HepG2 (cell line): ENCODE measurements at regions not wholly inside any gene's neighbourhood (a gene's known extent, or its start where the extent isn't known, plus 50 kb on each side); places are given as distances from the start of the nearest gene placed in this dataset.

Source experiments
- ATAC-seq: fragments of 200-7000 bp; cut with Tn5 transposase; 3 replicates; pipeline ENCODE4 v1.9.1; 2020; ENCODE audit warnings: mild to moderate bottlenecking, moderate library complexity
- BruUV-seq: library from RNA; stranded (reverse); fragments of 400-500 nt; replicated peaks from 2 replicates; lab custom pipeline; 2021; lab: Mats Ljungman, UMichigan
- CTCF ChIA-PET: fragments of 300-600 bp; formaldehyde crosslinking; extraction: SDS; loops from one replicate; lab custom pipeline; 2021; ENCODE audit warnings: low total read pairs, inconsistent platforms, low intra/inter-chr PET ratio; lab: Yijun Ruan, JAX
- POLR2A ChIA-PET: fragments of 350-600 bp; sonication (Branson Sonifier 250); formaldehyde crosslinking; loops from one replicate; lab custom pipeline; 2020; ENCODE audit warnings: antibody characterized with exemption, inconsistent platforms; lab: Yijun Ruan, JAX
- DNase-seq: peaks from one replicate; pipeline ENCODE4 v3.0.0-alpha.2; 2015; ENCODE audit warnings: low spot score
- FAIRE-seq: peaks from 3 replicates; lab custom pipeline; 2011; peaks lifted over from hg19 to GRCh38; lab: Jason Lieb, UNC
- H2AFZ ChIP-seq: one replicate; pipeline ENCODE4 v1.6.1; 2011; ENCODE audit warnings: low read length, inconsistent platforms
- H3K27ac ChIP-seq: fragments of 300-600 bp; 3 replicates; pipeline ENCODE4 v1.8.0; 2011; ENCODE audit warnings: mixed run types, mild to moderate bottlenecking, mixed read lengths, low read length, inconsistent platforms; ENCODE audit not compliant: insufficient read depth; ENCODE audit errors: extremely low read length
- H3K27me3 ChIP-seq, 2 experiments: fragments of 200-600 bp in 1 of 2; 2 replicates in 1 of 2; 3 replicates in 1 of 2; pipeline versions ENCODE4 v1.6.0 to v1.8.0; 2011; ENCODE audit warnings: low read length in 2 of 2, mild to moderate bottlenecking in 2 of 2, moderate library complexity in 2 of 2, inconsistent platforms in 1 of 2; ENCODE audit not compliant: insufficient read depth in 2 of 2, control insufficient read depth in 1 of 2
- H3K36me3 ChIP-seq, 2 experiments: fragments of 200-600 bp in 1 of 2; replicated peaks in 1 of 2; 2 replicates in 1 of 2; 3 replicates in 1 of 2; pipeline versions ENCODE4 v1.5.1 to v1.8.0; 2011; ENCODE audit warnings: low read length in 2 of 2, inconsistent platforms in 1 of 2; ENCODE audit not compliant: insufficient read depth in 2 of 2, control insufficient read depth in 1 of 2
- H3K4me1 ChIP-seq: 2 replicates; pipeline ENCODE4 v1.5.1; 2012; ENCODE audit warnings: low read length, inconsistent platforms; ENCODE audit not compliant: insufficient read depth
- H3K4me2 ChIP-seq: 2 replicates; pipeline ENCODE4 v1.6.0; 2011; ENCODE audit warnings: low read depth, low read length, inconsistent platforms
- H3K4me3 ChIP-seq, 3 experiments: fragments of 200-600 bp in 1 of 3; sonication (generic), shearing (Covaris generic) in 1 of 3; replicated peaks in 1 of 3; 2 replicates each; pipeline ENCODE4 v1.5.1; 2011 to 2016; ENCODE audit warnings: low read length in 3 of 3, inconsistent platforms in 2 of 3, low read depth in 2 of 3, mild to moderate bottlenecking in 2 of 3, control low read depth in 1 of 3, mixed read lengths in 1 of 3; ENCODE audit not compliant: insufficient read depth in 1 of 3
- H3K79me2 ChIP-seq: one replicate; pipeline ENCODE4 v1.6.1; 2011; ENCODE audit warnings: low read length, inconsistent platforms; ENCODE audit not compliant: insufficient read depth
- H3K9ac ChIP-seq: 2 replicates; pipeline ENCODE4 v1.6.0; 2011; ENCODE audit warnings: mild to moderate bottlenecking, low read depth, low read length, inconsistent platforms; ENCODE audit not compliant: insufficient read depth
- H3K9me3 ChIP-seq: 2 replicates; pipeline ENCODE4 v1.5.1; 2012; ENCODE audit warnings: mild to moderate bottlenecking, low read length
- H4K20me1 ChIP-seq: 2 replicates; pipeline ENCODE4 v1.6.0; 2011; ENCODE audit warnings: inconsistent platforms, mild to moderate bottlenecking, low read length, moderate library complexity; ENCODE audit not compliant: insufficient read depth
- AHR ChIP-seq: IDR thresholded peaks from 2 replicates; pipeline ENCODE4 v1.6.1; 2018; ENCODE audit warnings: missing genetic modification reagents, missing compliant biosample characterization
- BHLHE40 ChIP-seq: IDR thresholded peaks from 2 replicates; pipeline ENCODE4 v1.6.1; 2011; ENCODE audit warnings: low read length, improper control_type of control experiment
- CENPBD1 ChIP-seq: sonication (generic); formaldehyde crosslinking; IDR thresholded peaks from 2 replicates; pipeline ENCODE4 v1.8.0; 2022; ENCODE audit warnings: missing genetic modification reagents, low read depth, mild to moderate bottlenecking, borderline replicate concordance
- HMGXB4 ChIP-seq, 2 experiments: sonication (generic) in 1 of 2; formaldehyde crosslinking in 1 of 2; IDR thresholded peaks; 2 replicates each; pipeline versions ENCODE4 v1.4.0 to v1.6.1; 2018 to 2020; ENCODE audit warnings: missing genetic modification reagents in 2 of 2, borderline replicate concordance in 1 of 2, low read depth in 1 of 2, mild to moderate bottlenecking in 1 of 2, missing biosample characterization in 1 of 2
- IKZF1 ChIP-seq: fragments of 450-650 bp; IDR thresholded peaks from 2 replicates; pipeline ENCODE4 v1.7.1; 2016
- JARID2 ChIP-seq: sonication (generic); formaldehyde crosslinking; IDR thresholded peaks from 2 replicates; pipeline ENCODE4 v1.8.1; 2023; ENCODE audit warnings: missing genetic modification reagents, inconsistent platforms; ENCODE audit not compliant: insufficient replicate concordance
- MEF2D ChIP-seq: sonication (generic); formaldehyde crosslinking; IDR thresholded peaks from 2 replicates; pipeline ENCODE4 v1.5.1; 2020; ENCODE audit warnings: mild to moderate bottlenecking, missing genetic modification reagents
- PHF20 ChIP-seq: sonication (generic); formaldehyde crosslinking; IDR thresholded peaks from 2 replicates; pipeline ENCODE4 v1.5.0; 2020; ENCODE audit warnings: mild to moderate bottlenecking, missing genetic modification reagents
- PRMT3 ChIP-seq: sonication (generic); formaldehyde crosslinking; IDR thresholded peaks from 2 replicates; pipeline ENCODE4 v1.8.1; 2022; ENCODE audit warnings: low read depth, mild to moderate bottlenecking, moderate library complexity, missing genetic modification reagents, borderline replicate concordance
- SNAPC5 ChIP-seq: sonication (generic); formaldehyde crosslinking; IDR thresholded peaks from 2 replicates; pipeline ENCODE4 v1.8.1; 2023; ENCODE audit warnings: mild to moderate bottlenecking, missing genetic modification reagents, borderline replicate concordance
- THAP7 ChIP-seq: sonication (generic); formaldehyde crosslinking; IDR thresholded peaks from 2 replicates; pipeline ENCODE4 v1.8.1; 2023; ENCODE audit warnings: mild to moderate bottlenecking, missing genetic modification reagents
- TOE1 ChIP-seq: sonication (generic); formaldehyde crosslinking; IDR thresholded peaks from 2 replicates; pipeline ENCODE4 v1.4.0; 2020; ENCODE audit warnings: mild to moderate bottlenecking, missing genetic modification reagents
- ZBTB44 ChIP-seq: sonication (generic); formaldehyde crosslinking; IDR thresholded peaks from 2 replicates; pipeline ENCODE4 v1.4.0; 2020; ENCODE audit warnings: missing genetic modification reagents
- ZNF7 ChIP-seq: IDR thresholded peaks from 2 replicates; pipeline ENCODE4 v1.6.1; 2016; ENCODE audit warnings: missing biosample characterization, missing genetic modification reagents
- ZNF713 ChIP-seq: sonication (generic); formaldehyde crosslinking; IDR thresholded peaks from 2 replicates; pipeline ENCODE4 v1.4.0; 2020; ENCODE audit warnings: mild to moderate bottlenecking, missing genetic modification reagents
- ZNF740 ChIP-seq: sonication (generic); formaldehyde crosslinking; IDR thresholded peaks from 2 replicates; pipeline ENCODE4 v1.4.0; 2020; ENCODE audit warnings: missing genetic modification reagents
- ZNF878 ChIP-seq: sonication (generic); formaldehyde crosslinking; IDR thresholded peaks from 2 replicates; pipeline ENCODE4 v1.8.1; 2023; ENCODE audit warnings: mild to moderate bottlenecking, missing genetic modification reagents, moderate library complexity
- ZSCAN25 ChIP-seq: sonication (generic); formaldehyde crosslinking; IDR thresholded peaks from 2 replicates; pipeline ENCODE4 v1.8.0; 2022; ENCODE audit warnings: mild to moderate bottlenecking, missing genetic modification reagents
- WGBS: methylation state at CpG from one replicate; pipeline ENCODE4 v1.1.6; 2017; ENCODE audit warnings: low lambda C conversion rate; 5-methylcytosine and 5-hydroxymethylcytosine counted together
- in situ Hi-C: cut with HindIII; loops from 2 replicates; pipeline ENCODE4 v1.10.0; 2017; ENCODE audit warnings: low pct_unique_long_range_greater_than_20kb; ENCODE audit not compliant: extremely low pct_ligation_motif_present
- intact Hi-C: fragments of 100-400 bp; cut with micrococcal nuclease; formaldehyde crosslinking; loops from one replicate; pipeline ENCODE4 v1.10.0; 2022; ENCODE audit not compliant: unreplicated experiment

DNA sequence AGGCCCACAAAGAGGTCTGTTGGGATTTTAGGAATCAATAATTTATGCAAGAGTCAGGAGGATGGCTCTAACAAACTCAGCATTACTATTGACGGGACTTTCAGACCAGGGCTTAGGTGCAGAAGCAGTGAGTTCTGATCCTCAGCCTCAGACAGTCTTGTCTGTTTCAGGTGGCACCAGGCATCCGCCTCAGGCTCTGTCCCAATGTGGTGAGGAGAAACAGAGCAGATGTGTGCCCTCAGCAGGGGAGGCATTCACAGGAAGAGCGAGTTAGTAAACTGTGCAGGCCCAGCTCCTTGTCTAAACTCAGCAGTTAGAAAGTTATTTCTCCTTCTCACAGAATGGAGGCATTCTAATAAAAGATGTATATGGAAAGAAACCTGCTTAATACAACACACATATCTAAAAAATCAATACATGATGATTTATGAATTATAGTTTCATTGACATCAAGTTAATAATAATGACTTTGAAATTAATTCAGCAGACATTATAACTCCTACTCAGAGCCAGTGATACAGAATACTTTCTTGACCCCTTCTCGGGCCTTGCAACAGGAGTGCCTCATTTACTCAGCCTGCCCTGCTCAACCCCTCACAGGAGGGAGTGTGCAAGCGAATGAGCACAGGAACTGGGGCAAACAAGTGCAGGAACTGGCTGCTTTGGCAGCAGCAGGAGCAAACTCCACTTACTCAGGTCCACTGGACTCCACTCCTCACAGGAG is 202.8 kb upstream of the SMIM31 start:
- FAIRE-seq (no peak), ATAC-seq (no peak), DNase-seq (no peak)
- CTCF ChIA-PET = no interaction called here
- no peaks in the 10 kb centered on the region for H3K79me2 ChIP-seq
- in situ Hi-C loops (no loop called here), intact Hi-C loops (no loop called here)
- H3K4me2 ChIP-seq = no peak overlapping the region
- H2AFZ ChIP-seq = no peak overlapping the region
- H3K4me3 ChIP-seq = no peak overlapping the region
- no TSS peak for BruUV-seq
- POLR2A ChIA-PET = no interaction called here
- H3K36me3 ChIP-seq = no peaks in the 10 kb centered on the region
- no peak overlapping the region for H3K9ac ChIP-seq
- no peak overlapping the region for H3K27ac ChIP-seq
- 1% methylated on average over 5 of the region's 5 CpGs for WGBS
- no peaks in the 10 kb centered on the region for H4K20me1 ChIP-seq
- H3K27me3 ChIP-seq = no peaks in the 10 kb centered on the region
- no peaks in the 10 kb centered on the region for H3K4me1 ChIP-seq
- no peaks in the 10 kb centered on the region for H3K9me3 ChIP-seq
- TF ChIP-seq ZNF713 = no peak
- TF ChIP-seq ZNF740 (CRISPR knock-in tag) = no peak
- TF ChIP-seq HMGXB4 (CRISPR knock-in tag; IDR thresholded peaks at IDR 0.05; ENCODE audit: borderline replicate concordance in 1 of 2, low read depth in 1 of 2) = no peak
- no peak for TF ChIP-seq PHF20 (CRISPR knock-in tag)
- TF ChIP-seq IKZF1 = no peak
- TF ChIP-seq CENPBD1 (CRISPR knock-in tag) = no peak
- TF ChIP-seq TOE1 (CRISPR knock-in tag) = no peak
- no peak for TF ChIP-seq THAP7 (CRISPR knock-in tag)
- no peak for TF ChIP-seq JARID2 (CRISPR knock-in tag)
- TF ChIP-seq ZNF878 = no peak
- no peak for TF ChIP-seq MEF2D (CRISPR knock-in tag)
- no peak for TF ChIP-seq SNAPC5 (CRISPR knock-in tag)
- TF ChIP-seq ZSCAN25 (CRISPR knock-in tag) = no peak
- no peak for TF ChIP-seq BHLHE40
- no peak for TF ChIP-seq PRMT3 (CRISPR knock-in tag)
- TF ChIP-seq ZBTB44 (CRISPR knock-in tag) = no peak
- no peak for TF ChIP-seq ZNF7 (CRISPR knock-in tag)
- no peak for TF ChIP-seq AHR
